Mammary epithelial cell (primary cell): ENCODE measurements at regions not wholly inside any gene's neighbourhood (a gene's known extent, or its start where the extent isn't known, plus 50 kb on each side); places are given as distances from the start of the nearest gene placed in this dataset.

Source experiments
- EZH2 ChIP-seq: IDR thresholded peaks from 2 replicates; pipeline ENCODE4 v1.6.1; 2012; ENCODE audit warnings: low read length, inconsistent platforms, borderline replicate concordance
- TF ChIP-seq, protein P1 (sequence below), 2 donors: IDR thresholded peaks in 1 of 2; conservative IDR thresholded peaks in 1 of 2; 2 replicates each; pipeline ENCODE4 v1.5.1; 2011 to 2012; ENCODE audit warnings: inconsistent platforms in 2 of 2, low read length in 2 of 2, mild to moderate bottlenecking in 2 of 2, control low read depth in 1 of 2, low read depth in 1 of 2; ENCODE audit not compliant: insufficient read depth in 1 of 2; ENCODE audit errors: extremely low read depth in 1 of 2

DNA sequence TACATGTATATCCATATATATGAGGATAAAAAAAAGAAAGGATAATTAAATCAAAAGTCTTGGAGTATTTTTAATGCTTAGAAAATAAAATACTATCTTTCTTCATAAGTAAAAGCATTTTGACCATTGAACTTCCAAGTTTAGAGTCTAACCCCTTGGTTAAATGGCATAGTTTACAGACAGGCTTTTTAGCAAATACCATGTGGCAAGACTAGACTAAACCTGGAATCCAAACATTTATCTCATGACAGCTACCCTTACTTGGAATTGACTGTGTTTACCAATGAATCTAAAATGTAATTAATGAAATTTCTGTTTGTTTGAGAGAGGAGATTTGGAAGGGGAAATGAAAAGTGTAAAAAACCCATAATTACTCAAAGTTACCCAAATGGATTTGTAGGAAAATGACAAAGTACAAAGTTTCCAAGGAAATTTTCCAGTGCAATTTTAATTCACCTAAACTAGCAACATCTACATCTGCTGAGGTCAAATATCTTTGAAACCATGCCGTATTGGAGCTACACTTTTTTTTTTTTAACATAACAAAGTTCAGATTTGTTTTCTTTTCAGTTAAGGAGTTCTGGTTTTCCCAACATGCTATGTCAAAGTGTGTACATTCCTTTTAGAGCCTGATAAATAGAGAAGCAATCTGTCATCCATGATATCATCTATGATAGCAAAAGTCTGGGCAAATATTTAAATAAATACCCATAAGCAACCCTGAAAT, 272.1 kb upstream of the DAB2 start:
- TF ChIP-seq, protein P1, sequence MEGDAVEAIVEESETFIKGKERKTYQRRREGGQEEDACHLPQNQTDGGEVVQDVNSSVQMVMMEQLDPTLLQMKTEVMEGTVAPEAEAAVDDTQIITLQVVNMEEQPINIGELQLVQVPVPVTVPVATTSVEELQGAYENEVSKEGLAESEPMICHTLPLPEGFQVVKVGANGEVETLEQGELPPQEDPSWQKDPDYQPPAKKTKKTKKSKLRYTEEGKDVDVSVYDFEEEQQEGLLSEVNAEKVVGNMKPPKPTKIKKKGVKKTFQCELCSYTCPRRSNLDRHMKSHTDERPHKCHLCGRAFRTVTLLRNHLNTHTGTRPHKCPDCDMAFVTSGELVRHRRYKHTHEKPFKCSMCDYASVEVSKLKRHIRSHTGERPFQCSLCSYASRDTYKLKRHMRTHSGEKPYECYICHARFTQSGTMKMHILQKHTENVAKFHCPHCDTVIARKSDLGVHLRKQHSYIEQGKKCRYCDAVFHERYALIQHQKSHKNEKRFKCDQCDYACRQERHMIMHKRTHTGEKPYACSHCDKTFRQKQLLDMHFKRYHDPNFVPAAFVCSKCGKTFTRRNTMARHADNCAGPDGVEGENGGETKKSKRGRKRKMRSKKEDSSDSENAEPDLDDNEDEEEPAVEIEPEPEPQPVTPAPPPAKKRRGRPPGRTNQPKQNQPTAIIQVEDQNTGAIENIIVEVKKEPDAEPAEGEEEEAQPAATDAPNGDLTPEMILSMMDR (conservative IDR thresholded peaks at IDR 0.05 in 1 of 2, IDR thresholded peaks at IDR 0.05 in 1 of 2; ENCODE audit: extremely low read depth in 1 of 2, insufficient read depth in 1 of 2, low read depth in 1 of 2, low read length in 2 of 2): no peak
- no peak for TF ChIP-seq EZH2
